HEK293 (cell line): ENCODE measurements at regions not wholly inside any gene's neighbourhood (a gene's known extent, or its start where the extent isn't known, plus 50 kb on each side); places are given as distances from the start of the nearest gene placed in this dataset.

Experiments used
- CTCF ChIA-PET: fragments of 350-600 bp; formaldehyde crosslinking; extraction: SDS; loops from one replicate; lab custom pipeline; 2021; ENCODE audit warnings: antibody characterized with exemption; lab: Yijun Ruan, JAX
- POLR2A ChIA-PET: fragments of 300-600 bp; formaldehyde crosslinking; extraction: SDS; loops from one replicate; lab custom pipeline; 2020; ENCODE audit warnings: antibody characterized with exemption, inconsistent platforms; lab: Yijun Ruan, JAX
- H3K27ac ChIP-seq: fragments of 200-500 bp; sonication (Bioruptor generic); 2 replicates; pipeline ENCODE4 v1.5.1; 2014; ENCODE audit warnings: low read depth, low read length, control low read depth, inconsistent platforms; ENCODE audit errors: extremely low read depth
- H3K36me3 ChIP-seq, 2 experiments: fragments of 200-500 bp in 1 of 2; sonication (Bioruptor generic) in 1 of 2; 1 replicate in 1 of 2; 2 replicates in 1 of 2; pipeline ENCODE4 v1.5.1; 2014 to 2017; ENCODE audit warnings: inconsistent platforms in 2 of 2, low read length in 2 of 2; ENCODE audit not compliant: control insufficient read depth in 2 of 2, insufficient read depth in 1 of 2
- H3K4me1 ChIP-seq: fragments of 200-500 bp; sonication (Bioruptor generic); 2 replicates; pipeline ENCODE4 v1.5.1; 2014; ENCODE audit warnings: mild to moderate bottlenecking, low read length, inconsistent platforms; ENCODE audit not compliant: control insufficient read depth, insufficient read depth
- H3K4me3 ChIP-seq: 2 replicates; pipeline ENCODE4 v1.5.1; 2011; ENCODE audit warnings: low read depth, mild to moderate bottlenecking, control low read depth, low read length, moderate library complexity
- H3K9me3 ChIP-seq: fragments of 200-500 bp; sonication (Bioruptor generic); 2 replicates; pipeline ENCODE4 v1.5.1; 2014; ENCODE audit warnings: low read depth, low read length, inconsistent platforms; ENCODE audit not compliant: control insufficient read depth, insufficient read depth
- GLIS1 ChIP-seq: fragments of 450-650 bp; formaldehyde crosslinking; IDR thresholded peaks from 2 replicates; pipeline ENCODE4 v1.5.1; 2016; ENCODE audit warnings: missing biosample characterization, missing genetic modification characterization
- OSR2 ChIP-seq: fragments of 450-650 bp; formaldehyde crosslinking; IDR thresholded peaks from 2 replicates; pipeline ENCODE4 v1.5.1; 2016; ENCODE audit warnings: missing biosample characterization, missing genetic modification characterization
- REST ChIP-seq: fragments of 450-650 bp; formaldehyde crosslinking; IDR thresholded peaks from 2 replicates; pipeline ENCODE4 v1.5.1; 2016; ENCODE audit warnings: missing biosample characterization, missing genetic modification characterization
- SP2 ChIP-seq: fragments of 450-650 bp; formaldehyde crosslinking; IDR thresholded peaks from 2 replicates; pipeline ENCODE4 v1.5.1; 2016; ENCODE audit warnings: missing biosample characterization, missing genetic modification characterization
- ZBTB49 ChIP-seq: fragments of 450-650 bp; formaldehyde crosslinking; IDR thresholded peaks from 2 replicates; pipeline ENCODE4 v1.5.1; 2016; ENCODE audit warnings: missing biosample characterization, missing genetic modification characterization, low read depth
- ZNF112 ChIP-seq: fragments of 450-650 bp; formaldehyde crosslinking; IDR thresholded peaks from 2 replicates; pipeline ENCODE4 v1.5.0; 2017; ENCODE audit warnings: missing biosample characterization, missing genetic modification characterization
- ZNF175 ChIP-seq: fragments of 450-650 bp; formaldehyde crosslinking; IDR thresholded peaks from 2 replicates; pipeline ENCODE4 v1.5.1; 2016; ENCODE audit warnings: missing biosample characterization, missing genetic modification characterization
- ZNF221 ChIP-seq: fragments of 450-650 bp; formaldehyde crosslinking; IDR thresholded peaks from 2 replicates; pipeline ENCODE4 v1.5.1; 2017; ENCODE audit warnings: missing biosample characterization, missing genetic modification characterization, borderline replicate concordance
- ZNF311 ChIP-seq: fragments of 450-650 bp; formaldehyde crosslinking; IDR thresholded peaks from 2 replicates; pipeline ENCODE4 v1.5.1; 2017; ENCODE audit warnings: missing biosample characterization, missing genetic modification characterization, borderline replicate concordance
- ZNF416 ChIP-seq: fragments of 450-650 bp; formaldehyde crosslinking; IDR thresholded peaks from 2 replicates; pipeline ENCODE4 v1.5.1; 2016; ENCODE audit warnings: missing biosample characterization, missing genetic modification characterization
- ZNF629 ChIP-seq: fragments of 450-650 bp; formaldehyde crosslinking; IDR thresholded peaks from 2 replicates; pipeline ENCODE4 v1.5.1; 2017; ENCODE audit warnings: missing biosample characterization, missing genetic modification characterization
- ZNF843 ChIP-seq: fragments of 450-650 bp; formaldehyde crosslinking; IDR thresholded peaks from 2 replicates; pipeline ENCODE4 v1.5.1; 2016; ENCODE audit warnings: missing biosample characterization, missing genetic modification characterization
- TF ChIP-seq, protein P1 (sequence below): fragments of 450-650 bp; formaldehyde crosslinking; IDR thresholded peaks from 2 replicates; pipeline ENCODE4 v1.5.1; 2017; ENCODE audit warnings: missing biosample characterization, missing genetic modification characterization
- TF ChIP-seq, protein P2 (sequence below): fragments of 450-650 bp; formaldehyde crosslinking; IDR thresholded peaks from 2 replicates; pipeline ENCODE4 v1.5.1; 2016; ENCODE audit warnings: missing biosample characterization, missing genetic modification characterization
- TF ChIP-seq, protein P3 (sequence below): fragments of 450-650 bp; formaldehyde crosslinking; IDR thresholded peaks from 2 replicates; pipeline ENCODE4 v1.5.1; 2016; ENCODE audit warnings: missing biosample characterization, missing genetic modification characterization
- TF ChIP-seq, protein P4 (sequence below): fragments of 450-650 bp; formaldehyde crosslinking; IDR thresholded peaks from 2 replicates; pipeline ENCODE4 v1.5.1; 2016; ENCODE audit warnings: missing biosample characterization, missing genetic modification characterization, low read depth
- TF ChIP-seq, protein P5 (sequence below): sonication (generic); formaldehyde crosslinking; IDR thresholded peaks from 2 replicates; pipeline ENCODE4 v1.8.1; 2022; ENCODE audit warnings: mild to moderate bottlenecking, moderate library complexity, missing genetic modification reagents

DNA sequence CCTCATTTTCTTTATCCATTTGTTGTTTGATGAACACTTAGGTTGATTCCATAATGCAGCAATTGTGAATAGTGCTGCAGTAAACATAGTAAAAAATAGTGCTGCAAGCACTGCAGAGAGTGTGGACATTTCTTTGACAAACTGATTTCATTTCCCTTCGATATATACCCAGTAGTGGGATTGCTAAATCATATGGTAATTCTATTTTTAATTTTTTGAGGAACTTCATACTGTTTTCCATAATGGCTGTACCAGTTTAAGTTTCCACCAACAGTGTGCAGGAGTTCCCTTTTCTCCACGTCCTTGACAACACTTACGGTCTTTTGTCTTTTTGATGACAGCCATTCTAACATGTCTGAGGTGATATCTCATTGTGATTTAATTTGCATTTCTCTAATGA is 138.2 kb upstream of the PLPPR1 start:
- H3K36me3 ChIP-seq: no peaks in the 10 kb centered on the region
- H3K4me3 ChIP-seq: no peak overlapping the region
- ChIA-PET CTCF (no interaction called here), POLR2A (no interaction called here)
- H3K4me1 ChIP-seq: no peaks in the 10 kb centered on the region
- no peak overlapping the region for H3K27ac ChIP-seq
- TF ChIP-seq, protein P1, sequence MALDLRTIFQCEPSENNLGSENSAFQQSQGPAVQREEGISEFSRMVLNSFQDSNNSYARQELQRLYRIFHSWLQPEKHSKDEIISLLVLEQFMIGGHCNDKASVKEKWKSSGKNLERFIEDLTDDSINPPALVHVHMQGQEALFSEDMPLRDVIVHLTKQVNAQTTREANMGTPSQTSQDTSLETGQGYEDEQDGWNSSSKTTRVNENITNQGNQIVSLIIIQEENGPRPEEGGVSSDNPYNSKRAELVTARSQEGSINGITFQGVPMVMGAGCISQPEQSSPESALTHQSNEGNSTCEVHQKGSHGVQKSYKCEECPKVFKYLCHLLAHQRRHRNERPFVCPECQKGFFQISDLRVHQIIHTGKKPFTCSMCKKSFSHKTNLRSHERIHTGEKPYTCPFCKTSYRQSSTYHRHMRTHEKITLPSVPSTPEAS (tag by site-specific recombination): no peak
- TF ChIP-seq, protein P2, sequence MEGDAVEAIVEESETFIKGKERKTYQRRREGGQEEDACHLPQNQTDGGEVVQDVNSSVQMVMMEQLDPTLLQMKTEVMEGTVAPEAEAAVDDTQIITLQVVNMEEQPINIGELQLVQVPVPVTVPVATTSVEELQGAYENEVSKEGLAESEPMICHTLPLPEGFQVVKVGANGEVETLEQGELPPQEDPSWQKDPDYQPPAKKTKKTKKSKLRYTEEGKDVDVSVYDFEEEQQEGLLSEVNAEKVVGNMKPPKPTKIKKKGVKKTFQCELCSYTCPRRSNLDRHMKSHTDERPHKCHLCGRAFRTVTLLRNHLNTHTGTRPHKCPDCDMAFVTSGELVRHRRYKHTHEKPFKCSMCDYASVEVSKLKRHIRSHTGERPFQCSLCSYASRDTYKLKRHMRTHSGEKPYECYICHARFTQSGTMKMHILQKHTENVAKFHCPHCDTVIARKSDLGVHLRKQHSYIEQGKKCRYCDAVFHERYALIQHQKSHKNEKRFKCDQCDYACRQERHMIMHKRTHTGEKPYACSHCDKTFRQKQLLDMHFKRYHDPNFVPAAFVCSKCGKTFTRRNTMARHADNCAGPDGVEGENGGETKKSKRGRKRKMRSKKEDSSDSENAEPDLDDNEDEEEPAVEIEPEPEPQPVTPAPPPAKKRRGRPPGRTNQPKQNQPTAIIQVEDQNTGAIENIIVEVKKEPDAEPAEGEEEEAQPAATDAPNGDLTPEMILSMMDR (tag by site-specific recombination): no peak
- no peak for TF ChIP-seq ZNF416 (tag by site-specific recombination)
- no peak for TF ChIP-seq OSR2 (tag by site-specific recombination)
- TF ChIP-seq, protein P3, sequence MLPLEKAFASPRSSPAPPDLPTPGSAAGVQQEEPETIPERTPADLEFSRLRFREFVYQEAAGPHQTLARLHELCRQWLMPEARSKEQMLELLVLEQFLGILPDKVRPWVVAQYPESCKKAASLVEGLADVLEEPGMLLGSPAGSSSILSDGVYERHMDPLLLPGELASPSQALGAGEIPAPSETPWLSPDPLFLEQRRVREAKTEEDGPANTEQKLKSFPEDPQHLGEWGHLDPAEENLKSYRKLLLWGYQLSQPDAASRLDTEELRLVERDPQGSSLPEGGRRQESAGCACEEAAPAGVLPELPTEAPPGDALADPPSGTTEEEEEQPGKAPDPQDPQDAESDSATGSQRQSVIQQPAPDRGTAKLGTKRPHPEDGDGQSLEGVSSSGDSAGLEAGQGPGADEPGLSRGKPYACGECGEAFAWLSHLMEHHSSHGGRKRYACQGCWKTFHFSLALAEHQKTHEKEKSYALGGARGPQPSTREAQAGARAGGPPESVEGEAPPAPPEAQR (tag by site-specific recombination): no peak
- TF ChIP-seq SP2 (tag by site-specific recombination): no peak
- TF ChIP-seq ZNF629 (tag by site-specific recombination): no peak
- TF ChIP-seq, protein P4, sequence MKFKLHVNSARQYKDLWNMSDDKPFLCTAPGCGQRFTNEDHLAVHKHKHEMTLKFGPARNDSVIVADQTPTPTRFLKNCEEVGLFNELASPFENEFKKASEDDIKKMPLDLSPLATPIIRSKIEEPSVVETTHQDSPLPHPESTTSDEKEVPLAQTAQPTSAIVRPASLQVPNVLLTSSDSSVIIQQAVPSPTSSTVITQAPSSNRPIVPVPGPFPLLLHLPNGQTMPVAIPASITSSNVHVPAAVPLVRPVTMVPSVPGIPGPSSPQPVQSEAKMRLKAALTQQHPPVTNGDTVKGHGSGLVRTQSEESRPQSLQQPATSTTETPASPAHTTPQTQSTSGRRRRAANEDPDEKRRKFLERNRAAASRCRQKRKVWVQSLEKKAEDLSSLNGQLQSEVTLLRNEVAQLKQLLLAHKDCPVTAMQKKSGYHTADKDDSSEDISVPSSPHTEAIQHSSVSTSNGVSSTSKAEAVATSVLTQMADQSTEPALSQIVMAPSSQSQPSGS (tag by site-specific recombination): no peak
- no peak for TF ChIP-seq ZNF843 (tag by site-specific recombination)
- TF ChIP-seq, protein P5, sequence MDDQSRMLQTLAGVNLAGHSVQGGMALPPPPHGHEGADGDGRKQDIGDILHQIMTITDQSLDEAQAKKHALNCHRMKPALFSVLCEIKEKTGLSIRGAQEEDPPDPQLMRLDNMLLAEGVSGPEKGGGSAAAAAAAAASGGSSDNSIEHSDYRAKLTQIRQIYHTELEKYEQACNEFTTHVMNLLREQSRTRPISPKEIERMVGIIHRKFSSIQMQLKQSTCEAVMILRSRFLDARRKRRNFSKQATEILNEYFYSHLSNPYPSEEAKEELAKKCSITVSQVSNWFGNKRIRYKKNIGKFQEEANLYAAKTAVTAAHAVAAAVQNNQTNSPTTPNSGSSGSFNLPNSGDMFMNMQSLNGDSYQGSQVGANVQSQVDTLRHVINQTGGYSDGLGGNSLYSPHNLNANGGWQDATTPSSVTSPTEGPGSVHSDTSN (CRISPR knock-in tag): no peak
- TF ChIP-seq ZNF311 (tag by site-specific recombination): no peak
- no peak for TF ChIP-seq GLIS1
- TF ChIP-seq ZNF112 (tag by site-specific recombination): no peak
- no peak for TF ChIP-seq ZBTB49 (tag by site-specific recombination)
- TF ChIP-seq ZNF175 (tag by site-specific recombination): no peak
- TF ChIP-seq REST (tag by site-specific recombination): no peak
- no peak for TF ChIP-seq ZNF221 (tag by site-specific recombination)
- no peaks in the 10 kb centered on the region for H3K9me3 ChIP-seq
